Mucosa of rectum (tissue), 2 donors: ENCODE measurements at regions not wholly inside any gene's neighbourhood (a gene's known extent, or its start where the extent isn't known, plus 50 kb on each side); places are given as distances from the start of the nearest gene placed in this dataset.

Source experiments
- H3K27ac ChIP-seq, 2 donors: one replicate each; pipeline ENCODE4 v1.7.0; 2013; ENCODE audit warnings: inconsistent platforms in 2 of 2, low read depth in 2 of 2, low read length in 2 of 2
- H3K27me3 ChIP-seq, 2 donors: one replicate each; pipeline ENCODE4 v1.7.0; 2013; ENCODE audit warnings: low read length in 2 of 2; ENCODE audit not compliant: control insufficient read depth in 2 of 2, insufficient read depth in 2 of 2
- H3K36me3 ChIP-seq, 2 donors: one replicate each; pipeline ENCODE4 v1.7.0; 2013; ENCODE audit warnings: low read length in 2 of 2; ENCODE audit not compliant: control insufficient read depth in 2 of 2, insufficient read depth in 2 of 2
- H3K4me1 ChIP-seq, 2 donors: one replicate each; pipeline ENCODE4 v1.7.0; 2013; ENCODE audit warnings: low read length in 2 of 2, mild to moderate bottlenecking in 1 of 2; ENCODE audit not compliant: control insufficient read depth in 2 of 2, insufficient read depth in 2 of 2
- H3K4me3 ChIP-seq, 2 donors: one replicate each; pipeline ENCODE4 v1.7.0; 2013; ENCODE audit warnings: low read length in 2 of 2
- H3K9ac ChIP-seq, 2 donors: one replicate each; pipeline ENCODE4 v1.7.0; 2013; ENCODE audit warnings: low read length in 2 of 2, low read depth in 1 of 2, mild to moderate bottlenecking in 1 of 2
- H3K9me3 ChIP-seq, 2 donors: one replicate each; pipeline ENCODE4 v1.7.0; 2013; ENCODE audit warnings: low read length in 2 of 2; ENCODE audit not compliant: control insufficient read depth in 2 of 2
- donor health status: healthy.
- donor health status: Normal muscosa, but diverticular disease.

GRCh38 chr15:55033574-55033973, 163.2 kb downstream of the RSL24D1 start:
- Histone ChIP-seq H3K9ac (no peak overlapping the region), H3K4me1 (no peaks in the 10 kb centered on the region), H3K4me3 (no peak overlapping the region), H3K9me3 (peaks cover 0 to 3% of the 10 kb centered on the region in 2 donors), H3K27ac (no peak overlapping the region), H3K36me3 (no peaks in the 10 kb centered on the region), H3K27me3 (no peaks in the 10 kb centered on the region)

DNA sequence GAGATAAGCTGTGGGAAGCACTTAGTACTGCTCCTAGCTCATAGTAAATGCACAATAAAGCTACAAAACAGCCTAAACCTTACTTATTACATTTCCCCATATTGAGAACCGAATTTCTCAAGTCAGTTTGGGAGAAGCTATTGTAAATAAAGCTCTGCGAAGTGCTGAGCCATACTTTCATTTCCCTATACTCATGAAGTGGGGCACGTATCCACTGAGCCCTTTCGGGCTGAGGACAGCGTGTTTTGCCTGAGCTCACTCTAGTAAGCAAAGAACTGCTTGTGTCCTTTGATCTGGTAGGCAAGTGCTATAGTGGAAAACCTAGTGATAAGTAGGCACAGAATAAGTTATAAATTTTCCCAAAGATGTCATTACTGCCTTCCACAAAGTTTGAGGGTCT, 165.0 kb downstream of the RSL24D1 start:
- Histone ChIP-seq H3K27me3 (no peaks in the 10 kb centered on the region), H3K4me3 (no peak overlapping the region), H3K27ac (no peak overlapping the region), H3K36me3 (no peaks in the 10 kb centered on the region), H3K9me3 (peaks cover 0 to 3% of the 10 kb centered on the region in 2 donors), H3K4me1 (no peaks in the 10 kb centered on the region), H3K9ac (no peak overlapping the region)

GRCh38 chr15:55026381-55026780, 170.4 kb downstream of the RSL24D1 start:
- Histone ChIP-seq H3K9ac (no peak overlapping the region), H3K9me3 (no peaks in the 10 kb centered on the region), H3K36me3 (no peaks in the 10 kb centered on the region), H3K27me3 (no peaks in the 10 kb centered on the region), H3K4me3 (no peak overlapping the region), H3K27ac (no peak overlapping the region), H3K4me1 (no peaks in the 10 kb centered on the region)

- Histone ChIP-seq H3K27me3 (no peaks in the 10 kb centered on the region), H3K9me3 (no peaks in the 10 kb centered on the region), H3K4me3 (no peak overlapping the region), H3K9ac (no peak overlapping the region), H3K4me1 (no peaks in the 10 kb centered on the region), H3K27ac (no peak overlapping the region), H3K36me3 (no peaks in the 10 kb centered on the region)
Measured at GRCh38 chr15:55017635-55018034, 179.1 kb downstream of the RSL24D1 start.

GRCh38 chr15:55016225-55016624, 180.5 kb downstream of the RSL24D1 start:
- Histone ChIP-seq H3K27ac (no peak overlapping the region), H3K4me1 (no peaks in the 10 kb centered on the region), H3K9me3 (no peaks in the 10 kb centered on the region), H3K4me3 (no peak overlapping the region), H3K9ac (no peak overlapping the region), H3K27me3 (no peaks in the 10 kb centered on the region), H3K36me3 (no peaks in the 10 kb centered on the region)

- Histone ChIP-seq H3K4me3 (no peak overlapping the region), H3K9me3 (no peaks in the 10 kb centered on the region), H3K27me3 (no peaks in the 10 kb centered on the region), H3K36me3 (no peaks in the 10 kb centered on the region), H3K9ac (no peak overlapping the region), H3K4me1 (no peaks in the 10 kb centered on the region), H3K27ac (no peak overlapping the region)
Measured at GRCh38 chr15:55015093-55015445, 181.7 kb downstream of the RSL24D1 start.

DNA sequence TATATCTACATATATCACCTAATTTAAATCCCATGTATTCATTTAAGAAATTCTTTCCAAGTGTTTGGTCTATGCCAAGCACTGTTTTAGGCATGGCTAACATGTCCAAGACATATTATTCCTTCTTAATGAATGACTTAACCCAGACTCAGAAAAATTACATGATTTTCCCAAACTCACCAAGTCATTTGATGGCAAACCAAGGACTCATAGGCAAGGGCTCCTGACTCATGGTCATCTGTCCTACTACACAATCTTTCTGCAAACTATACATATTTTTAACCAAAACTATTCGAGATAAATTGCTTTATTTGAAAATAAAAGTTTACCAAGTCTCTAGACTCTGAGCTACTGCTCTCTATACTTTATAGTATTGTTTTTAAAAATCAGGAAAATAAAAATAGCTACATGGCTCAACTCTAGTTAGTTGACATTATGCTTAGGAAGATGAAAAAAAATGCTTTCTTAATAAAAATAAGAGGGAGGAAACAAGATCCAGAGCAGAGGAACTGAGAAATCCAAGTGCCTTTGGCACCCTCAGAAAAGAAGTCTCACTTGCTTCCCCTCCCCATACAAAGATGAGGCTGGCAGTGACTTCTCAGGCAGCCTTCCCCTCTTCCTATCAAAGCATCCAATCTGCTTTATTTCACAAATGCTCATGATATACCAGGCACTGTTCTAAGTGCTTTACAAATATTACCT, 182.2 kb downstream of the RSL24D1 start:
- H3K4me1 ChIP-seq: no peaks in the 10 kb centered on the region
- H3K9me3 ChIP-seq: no peaks in the 10 kb centered on the region
- no peaks in the 10 kb centered on the region for H3K36me3 ChIP-seq
- H3K4me3 ChIP-seq: no peak overlapping the region
- no peak overlapping the region for H3K9ac ChIP-seq
- no peaks in the 10 kb centered on the region for H3K27me3 ChIP-seq
- no peak overlapping the region for H3K27ac ChIP-seq

DNA sequence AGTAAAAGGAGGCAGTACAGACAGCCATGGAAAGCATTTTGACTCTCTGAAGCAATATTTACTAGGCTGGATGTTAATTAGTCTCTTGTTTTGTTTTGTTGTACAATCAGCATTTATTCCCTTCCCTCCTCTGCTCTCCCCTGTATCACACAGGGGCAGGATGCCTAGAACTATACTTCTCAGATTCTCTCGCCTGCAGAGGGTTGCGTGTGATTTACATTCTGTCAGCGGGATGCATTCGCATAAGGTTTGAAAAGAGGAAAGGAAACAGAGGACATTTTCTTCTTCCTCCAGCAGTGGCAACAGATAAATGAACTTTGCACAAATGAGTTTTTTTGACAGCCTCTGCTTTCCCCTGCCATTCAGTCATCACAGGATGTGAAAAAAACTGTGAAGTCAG, 188.3 kb downstream of the RSL24D1 start:
- H3K9ac ChIP-seq: no peak overlapping the region

DNA sequence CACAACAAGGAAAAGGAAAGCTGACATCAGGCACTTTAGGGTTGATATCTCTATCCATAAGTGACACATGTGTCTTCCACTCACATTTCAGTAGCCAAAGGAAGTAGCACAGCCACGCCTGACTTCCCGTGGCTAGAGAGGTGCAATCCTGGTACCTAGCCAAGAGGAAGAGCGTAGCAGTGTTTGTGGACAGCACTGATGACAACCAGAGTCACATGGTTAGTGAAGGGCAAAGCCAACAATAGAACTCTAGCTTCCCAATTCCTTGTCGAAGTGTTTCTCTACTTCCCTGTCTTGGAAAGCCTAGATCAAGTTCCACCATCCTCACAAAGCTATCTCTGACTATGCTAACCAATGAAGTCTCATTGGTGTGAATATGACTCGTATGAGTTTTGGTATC, 189.2 kb downstream of the RSL24D1 start:
- Histone ChIP-seq H3K4me1 (no peaks in the 10 kb centered on the region), H3K9me3 (no peaks in the 10 kb centered on the region), H3K4me3 (no peak overlapping the region), H3K36me3 (no peaks in the 10 kb centered on the region), H3K27me3 (no peaks in the 10 kb centered on the region), H3K9ac (no peak overlapping the region), H3K27ac (no peak overlapping the region)

More for the DNA sequence above, 188.3 kb downstream of the RSL24D1 start:
- Histone ChIP-seq H3K27me3 (no peaks in the 10 kb centered on the region), H3K4me1 (no peaks in the 10 kb centered on the region), H3K27ac (no peak overlapping the region), H3K36me3 (no peaks in the 10 kb centered on the region), H3K4me3 (no peak overlapping the region), H3K9me3 (no peaks in the 10 kb centered on the region)

- H3K4me3 ChIP-seq: no peak overlapping the region
- H3K4me1 ChIP-seq: no peaks in the 10 kb centered on the region
- H3K9ac ChIP-seq: no peak overlapping the region
- H3K36me3 ChIP-seq: no peaks in the 10 kb centered on the region
- H3K9me3 ChIP-seq: no peaks in the 10 kb centered on the region
- no peaks in the 10 kb centered on the region for H3K27me3 ChIP-seq
- H3K27ac ChIP-seq: no peak overlapping the region
Measured at GRCh38 chr15:55005679-55006078, 191.1 kb downstream of the RSL24D1 start.
